GM18858 (cell line): ENCODE measurements at regions not wholly inside any gene's neighbourhood (a gene's known extent, or its start where the extent isn't known, plus 50 kb on each side); places are given as distances from the start of the nearest gene placed in this dataset.
"Not testable (repeated sequence)": the region's sequence is repeated elsewhere in the genome, so short reads cannot be mapped to it uniquely, and the experiment has no call there.

Experiments
- ATAC-seq: cut with Tn5 transposase; IDR thresholded peaks from one replicate; pipeline ENCODE4 v1.9.1; 2021; ENCODE audit not compliant: unreplicated experiment

DNA sequence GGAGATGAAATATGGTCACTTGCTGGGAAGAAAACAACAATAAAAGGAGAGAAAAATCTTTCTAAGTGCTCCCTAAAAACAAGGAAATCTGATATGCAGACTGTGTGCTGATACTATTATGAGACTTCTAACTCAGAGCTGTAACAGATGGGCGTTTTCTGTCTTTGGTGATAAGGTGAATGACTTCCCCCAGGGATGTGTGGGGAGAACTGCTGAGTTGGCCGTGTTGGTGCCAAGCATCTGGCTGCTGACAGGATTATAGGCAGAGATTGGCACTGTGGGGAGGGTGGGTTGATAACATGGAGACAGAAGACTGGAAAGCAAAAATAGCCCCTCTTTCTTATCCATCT lies 438.5 kb upstream of the PLXNA2 start:
- ATAC-seq: no peak

DNA sequence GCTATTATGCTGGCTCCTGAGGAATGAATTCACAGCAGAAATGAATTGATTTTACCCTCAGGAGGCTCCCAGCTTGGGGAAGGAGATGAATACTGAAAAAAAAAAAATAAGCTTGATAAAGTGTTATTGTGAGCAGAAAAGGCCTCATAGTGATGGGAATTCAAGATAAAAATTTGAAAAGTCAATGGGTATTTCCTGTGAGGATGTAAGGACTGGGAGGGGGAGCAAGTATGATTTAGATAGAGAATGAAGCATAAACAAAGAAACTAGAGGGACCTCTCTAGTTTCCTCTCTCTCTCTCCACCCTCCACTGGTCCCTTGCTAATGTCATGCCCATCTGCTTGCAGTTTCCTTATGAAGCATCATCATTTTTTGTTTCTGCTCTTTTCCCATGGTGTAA lies 439.0 kb upstream of the PLXNA2 start:
- ATAC-seq: no peak

DNA sequence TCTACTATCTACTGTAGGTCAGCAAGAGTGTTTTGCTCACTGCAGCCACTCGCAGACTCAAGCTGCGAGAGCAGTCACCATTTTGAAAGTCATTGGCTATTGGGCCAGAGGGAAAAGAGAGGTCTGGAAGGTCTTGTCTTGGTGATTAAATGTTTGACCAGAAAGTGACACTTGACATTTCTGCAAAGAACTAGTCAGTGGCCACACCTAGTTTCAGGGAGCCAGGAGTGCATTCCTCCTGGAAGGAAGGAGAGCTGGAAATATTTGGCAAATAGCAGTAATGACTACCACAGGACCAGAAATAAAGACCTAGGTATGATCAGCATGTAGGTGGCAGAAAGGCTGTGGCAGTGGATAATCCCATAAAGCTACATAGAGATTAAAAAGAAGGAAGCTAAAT lies 440.0 kb upstream of the PLXNA2 start:
- ATAC-seq: no peak

DNA sequence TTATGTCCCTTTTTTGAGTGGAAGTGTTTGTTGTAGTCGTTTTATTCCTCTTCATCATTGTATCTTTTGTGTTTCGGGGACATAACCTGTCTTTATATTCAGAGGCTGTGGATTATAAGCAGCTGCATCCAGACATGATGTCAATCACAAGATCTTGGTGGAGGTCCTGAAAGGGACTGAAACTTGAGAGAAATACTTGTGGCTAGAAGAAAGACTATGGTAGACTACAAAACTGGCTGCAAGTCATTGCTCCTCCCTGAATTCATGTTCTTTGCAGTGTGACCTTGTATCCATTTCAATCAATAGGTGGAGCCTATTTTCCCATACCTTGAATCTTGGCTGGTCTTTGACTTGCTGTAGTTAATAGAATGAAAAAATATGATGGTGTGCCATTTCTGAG lies 442.4 kb upstream of the PLXNA2 start:
- no peak for ATAC-seq

DNA sequence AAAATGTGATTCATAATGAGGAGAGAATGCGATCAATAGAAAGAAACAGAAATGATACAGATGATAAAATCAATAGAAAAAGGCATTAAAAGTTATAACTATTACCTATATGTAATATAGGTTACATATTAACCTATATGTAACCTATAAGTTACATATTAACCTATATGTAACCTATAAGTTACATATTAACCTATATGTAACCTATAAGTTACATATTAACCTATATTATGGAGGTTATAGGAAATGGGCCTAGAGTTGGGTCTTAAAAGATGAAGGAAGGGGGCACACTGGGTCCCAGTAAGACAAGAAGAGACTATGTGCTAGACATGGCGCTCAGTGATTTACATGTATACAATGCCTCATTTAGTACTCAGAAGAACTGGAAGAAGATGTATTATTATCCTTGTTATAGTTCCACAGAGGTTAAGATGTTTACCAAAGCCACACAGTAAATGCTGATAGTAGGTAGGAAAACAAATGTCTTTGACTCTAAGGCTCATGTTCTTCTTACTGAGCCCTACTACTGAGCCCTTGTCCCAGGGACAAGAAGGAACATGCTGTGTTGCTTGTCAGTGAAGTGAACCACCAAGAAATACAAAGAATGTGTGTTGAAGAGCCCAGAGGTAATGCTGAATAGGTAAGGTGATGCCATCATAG lies 444.6 kb upstream of the PLXNA2 start:
- ATAC-seq: no peak

DNA sequence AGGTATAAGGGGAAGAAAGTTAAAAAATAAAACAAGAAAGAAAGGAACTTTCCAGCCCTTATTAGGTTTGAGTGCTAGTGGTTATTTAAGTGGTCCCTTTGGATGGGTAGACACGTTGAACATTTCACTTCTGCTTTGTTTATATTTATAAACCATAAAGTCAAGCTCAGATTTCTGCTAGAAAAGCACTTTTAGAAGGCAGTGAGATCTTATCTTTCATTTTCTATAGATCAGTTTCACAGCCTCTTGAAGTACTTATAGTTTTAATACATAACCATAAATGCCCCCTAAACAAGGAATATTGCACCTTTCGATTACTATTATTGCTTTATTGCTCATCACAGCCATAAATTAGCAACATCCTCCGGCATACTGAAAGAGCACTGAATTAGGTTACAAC lies 446.8 kb upstream of the PLXNA2 start:
- ATAC-seq: no peak

DNA sequence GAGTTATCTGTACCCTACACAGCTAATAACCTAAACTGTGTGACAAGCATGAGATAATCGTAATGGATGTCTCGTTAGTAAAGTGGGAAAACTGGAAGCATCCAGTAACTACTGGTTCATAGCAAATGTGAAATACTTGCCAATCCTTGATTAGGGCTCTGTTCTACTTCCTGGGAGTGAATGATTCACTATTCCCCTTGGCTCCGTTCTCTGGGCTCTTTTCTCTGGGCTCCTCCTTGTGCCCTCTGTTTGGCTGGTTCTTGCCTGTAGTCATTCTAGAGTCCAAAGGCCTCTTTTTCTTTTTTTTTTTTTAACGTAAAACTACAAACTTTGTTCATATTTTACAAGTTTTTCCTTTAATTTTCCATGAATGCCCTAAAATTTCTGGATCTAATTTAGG lies 465.8 kb upstream of the PLXNA2 start:
- ATAC-seq: no peak

DNA sequence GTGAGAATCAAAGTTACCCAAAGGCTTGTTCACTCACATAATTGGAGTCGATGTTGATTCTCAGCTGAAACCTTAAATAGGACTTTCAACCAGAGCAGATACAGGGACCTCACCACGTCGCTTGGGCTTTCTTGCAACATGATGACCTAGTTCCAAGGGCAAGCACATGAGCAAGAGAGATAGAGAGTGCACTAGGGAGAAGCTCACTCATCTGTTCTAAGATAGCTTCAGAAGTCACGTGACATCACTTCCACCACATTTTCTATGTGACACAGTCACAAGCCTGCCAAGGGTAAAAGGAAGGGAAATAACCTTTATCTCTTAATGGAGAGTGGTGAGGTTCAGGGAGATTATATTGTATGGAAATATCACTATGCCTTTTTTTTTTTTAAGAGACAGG lies 470.1 kb upstream of the PLXNA2 start:
- ATAC-seq: no peak

DNA sequence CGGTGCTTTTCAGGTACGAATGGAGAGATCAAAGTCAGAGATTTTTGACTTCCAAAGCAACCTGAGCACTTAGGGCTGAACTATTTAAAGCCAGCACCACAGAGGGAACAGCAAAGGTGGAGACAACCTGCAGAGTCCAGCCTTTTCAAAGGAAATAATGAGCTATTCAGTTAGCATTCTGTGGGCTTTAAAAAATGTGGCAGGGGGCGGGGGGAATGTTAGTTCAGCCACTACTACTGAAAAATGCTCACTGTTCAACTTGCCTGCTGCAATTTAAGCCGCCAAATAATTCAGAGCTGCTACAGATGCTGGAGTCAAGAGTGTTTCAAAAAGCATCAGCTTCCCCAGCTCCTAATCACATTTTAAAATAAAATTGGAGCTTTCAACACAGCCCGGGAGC lies 473.3 kb upstream of the PLXNA2 start:
- ATAC-seq: no peak

DNA sequence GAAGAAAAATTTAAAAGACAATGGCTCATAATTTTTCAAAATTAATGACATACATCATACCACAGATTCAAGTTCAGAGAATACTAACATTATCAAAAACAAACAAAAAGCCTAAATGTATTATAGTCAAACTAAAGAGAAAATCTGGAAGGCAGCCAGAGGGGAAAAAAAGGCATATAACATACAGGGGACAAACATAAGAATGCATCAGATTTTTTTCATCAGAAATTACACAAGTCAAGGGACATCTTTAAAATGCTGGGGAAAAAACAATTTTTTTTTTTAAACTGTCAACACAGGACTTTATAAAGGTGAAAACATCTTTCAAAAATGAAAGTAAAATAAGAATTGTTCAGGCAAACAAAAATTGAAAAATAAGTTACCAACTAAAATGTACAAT lies 478.4 kb upstream of the PLXNA2 start:
- ATAC-seq: no peak

DNA sequence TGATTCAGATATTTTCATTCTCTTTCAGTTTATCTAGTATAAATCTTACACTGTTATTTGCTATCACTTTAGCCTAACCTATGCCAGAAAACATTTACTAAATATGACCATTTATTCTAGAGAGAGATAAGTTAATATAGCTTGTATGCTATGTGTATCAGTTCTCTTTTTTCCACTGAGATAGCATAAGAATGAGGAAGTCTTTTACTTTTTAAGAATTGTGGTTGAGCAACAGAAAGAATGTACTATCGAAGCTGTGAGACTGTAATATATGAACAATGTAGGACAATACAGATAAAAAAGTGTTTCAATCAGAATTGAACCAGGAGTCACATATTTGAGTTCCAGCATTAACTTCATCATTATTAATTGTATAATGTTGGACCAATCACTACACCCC lies 479.9 kb upstream of the PLXNA2 start:
- ATAC-seq: no peak

DNA sequence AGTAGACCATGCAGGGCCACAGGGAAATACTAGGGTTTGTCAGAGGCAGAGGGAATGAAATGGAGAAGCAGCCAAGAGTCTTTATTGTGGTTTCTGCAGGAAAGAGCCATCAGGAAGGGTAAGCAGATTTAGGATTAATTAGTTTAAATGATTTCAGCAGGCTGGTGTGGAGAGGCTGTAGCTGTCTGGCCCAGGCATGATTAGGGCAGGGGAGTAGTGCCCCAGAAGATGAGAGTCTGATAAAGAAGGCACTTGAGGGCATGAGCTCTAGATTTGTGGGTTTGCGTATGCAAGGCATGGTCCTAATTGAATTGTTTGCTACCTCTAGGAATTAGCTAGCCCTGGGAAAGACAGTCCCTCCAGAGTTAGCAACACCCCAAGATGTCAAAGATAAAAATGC lies 484.6 kb upstream of the PLXNA2 start:
- no peak for ATAC-seq

DNA sequence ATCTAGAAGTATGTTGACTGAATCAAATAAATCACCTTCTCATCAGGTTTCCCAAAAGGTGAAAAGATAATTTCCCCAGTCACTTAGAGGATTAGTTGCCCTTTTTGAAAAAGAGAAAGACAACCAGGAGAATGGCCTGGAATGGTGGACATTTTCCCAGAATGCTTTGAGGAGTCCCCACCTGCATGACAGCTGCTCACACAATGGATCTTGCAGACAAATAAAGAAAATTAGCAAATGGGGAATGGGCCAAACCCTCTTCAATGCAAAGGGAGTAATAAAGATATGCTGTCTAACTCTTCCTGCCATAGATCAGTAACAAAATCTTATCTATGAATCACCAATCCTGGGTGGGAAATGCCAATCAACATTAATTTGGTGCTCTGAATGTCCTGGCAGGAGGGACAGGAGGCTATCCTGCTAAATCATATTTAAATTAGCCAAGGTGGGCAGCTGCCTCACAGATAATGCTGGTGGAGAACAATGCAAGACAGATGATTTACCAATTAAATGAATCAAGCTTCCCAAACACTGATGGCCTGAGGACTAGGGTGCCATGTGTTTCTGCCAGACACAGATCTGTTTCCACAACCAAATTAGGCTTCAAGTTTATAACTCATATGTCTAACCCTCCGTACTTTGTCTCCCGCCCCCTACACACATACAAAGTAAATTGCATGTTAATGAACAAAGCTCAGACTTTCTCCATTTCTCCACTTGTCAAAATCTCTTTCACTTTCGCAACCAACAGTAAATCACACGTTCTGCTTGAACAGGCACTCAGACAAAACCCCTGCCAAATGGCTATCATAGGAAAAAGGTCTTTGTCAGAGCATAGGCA lies 488.0 kb upstream of the PLXNA2 start:
- peak; percentile 82 for ATAC-seq

DNA sequence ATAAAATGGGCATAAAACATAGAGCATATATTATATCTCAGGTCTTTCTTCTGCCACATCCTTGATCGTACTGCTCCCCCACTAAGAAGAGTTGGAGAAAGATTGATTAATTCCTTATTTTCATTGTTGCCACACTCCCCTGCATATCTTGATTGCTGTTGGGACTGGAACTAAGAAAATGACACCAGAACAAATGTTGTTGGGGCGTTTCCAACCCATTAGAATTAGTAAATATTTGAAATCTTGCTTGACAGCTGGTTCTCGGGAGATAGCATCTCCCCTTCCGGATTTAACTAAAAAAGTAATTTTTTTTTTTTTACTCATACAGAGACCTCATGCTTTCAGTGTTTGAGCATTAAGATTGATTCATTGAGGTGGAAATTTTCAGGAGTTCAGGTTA lies 493.0 kb upstream of the PLXNA2 start:
- no peak for ATAC-seq

DNA sequence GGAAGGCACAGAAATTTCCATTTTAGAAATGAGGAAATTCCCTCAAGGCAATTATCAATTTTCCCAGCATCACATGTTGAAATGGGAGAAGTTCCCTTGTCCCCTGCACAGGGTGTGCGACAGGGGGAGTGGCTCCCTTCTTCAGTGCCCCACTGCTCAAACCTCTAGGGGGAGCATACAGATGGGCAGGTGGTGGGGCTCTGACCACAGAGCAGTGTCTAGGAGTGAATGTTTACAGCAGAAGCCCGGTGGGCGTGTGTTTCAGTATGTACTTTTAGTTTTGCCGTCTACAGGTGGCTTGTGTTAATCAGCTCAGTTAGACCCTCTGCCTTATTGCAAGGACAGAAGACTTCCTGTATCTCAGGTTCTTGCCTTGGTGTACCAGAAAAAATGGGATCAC lies 493.7 kb upstream of the PLXNA2 start:
- peak; percentile 73 for ATAC-seq

DNA sequence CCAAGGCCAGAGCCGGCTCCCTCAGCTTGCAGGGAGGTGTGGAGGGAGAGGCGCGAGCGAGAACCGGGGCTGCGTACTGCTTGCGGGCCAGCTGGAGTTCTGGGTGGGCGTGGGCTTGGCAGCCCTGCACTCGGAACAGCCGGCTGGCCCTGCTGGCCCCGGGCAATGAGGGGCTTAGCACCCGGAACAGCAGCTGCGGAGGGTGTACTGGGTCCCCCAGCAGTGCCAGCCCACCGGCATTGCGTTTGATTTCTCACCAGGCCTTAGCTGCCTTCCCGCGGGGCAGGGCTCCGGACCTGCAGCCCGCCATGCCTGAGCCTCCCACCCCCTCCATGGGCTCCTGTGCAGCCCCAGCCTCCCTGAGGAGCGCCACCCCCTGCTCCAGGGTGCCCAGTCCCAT lies 495.5 kb upstream of the PLXNA2 start:
- not testable (repeated sequence) for ATAC-seq

DNA sequence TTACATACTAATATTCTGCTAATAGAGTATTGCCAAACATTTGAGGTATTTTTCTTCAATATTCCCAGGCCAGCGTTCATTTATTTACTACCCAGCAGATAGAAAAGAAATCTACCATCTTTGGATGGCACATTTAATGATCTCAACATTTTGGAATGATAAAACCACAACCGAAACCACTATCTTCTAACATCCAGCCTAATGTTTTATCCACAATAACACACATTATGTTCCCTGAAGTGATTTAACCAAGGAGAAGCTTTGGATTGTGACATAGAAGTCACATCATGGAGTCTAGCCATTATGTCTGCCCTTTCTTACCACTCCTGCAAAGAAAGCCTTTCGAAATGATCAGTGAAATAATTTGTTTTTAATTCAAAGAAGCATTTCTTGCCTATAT lies 497.1 kb upstream of the PLXNA2 start:
- ATAC-seq: no peak

DNA sequence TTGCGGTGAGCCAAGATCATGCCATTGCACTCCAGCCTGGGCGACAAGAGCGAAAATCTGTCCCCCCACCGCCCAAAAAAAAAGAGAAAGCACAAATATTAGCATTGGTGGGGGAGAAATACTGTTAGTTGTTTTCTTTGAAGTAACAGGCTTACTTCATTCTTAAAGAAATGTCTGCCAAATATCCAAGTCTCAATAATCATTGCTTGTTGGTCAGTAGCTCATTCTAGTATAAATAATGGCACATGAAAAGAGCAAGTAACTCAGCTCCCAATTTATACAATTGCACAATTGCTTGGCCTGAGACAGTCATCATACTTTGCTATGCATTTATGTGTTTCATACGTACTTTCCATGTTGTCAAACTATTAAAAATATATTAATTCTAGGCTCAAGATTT lies 499.2 kb upstream of the PLXNA2 start:
- no peak for ATAC-seq

DNA sequence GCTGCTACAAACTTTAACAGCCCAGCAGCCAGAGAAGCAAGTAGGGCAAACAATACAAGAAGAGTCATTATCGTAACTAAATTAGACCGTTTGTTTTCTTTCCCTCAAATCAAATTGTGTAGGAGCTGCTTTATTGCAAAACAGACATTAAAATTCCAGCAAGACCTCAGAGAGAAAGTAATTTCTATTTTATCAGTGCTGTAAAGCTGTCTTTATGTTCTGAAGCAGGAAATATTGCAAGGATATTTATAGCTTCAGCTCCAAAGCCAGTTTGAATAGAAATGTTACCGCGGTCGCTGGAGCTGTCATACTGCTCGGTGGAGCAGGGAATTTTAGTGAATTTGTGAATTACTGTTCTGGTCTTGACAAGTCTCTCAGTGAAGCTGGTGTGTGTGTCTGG lies 503.8 kb upstream of the PLXNA2 start:
- no peak for ATAC-seq

DNA sequence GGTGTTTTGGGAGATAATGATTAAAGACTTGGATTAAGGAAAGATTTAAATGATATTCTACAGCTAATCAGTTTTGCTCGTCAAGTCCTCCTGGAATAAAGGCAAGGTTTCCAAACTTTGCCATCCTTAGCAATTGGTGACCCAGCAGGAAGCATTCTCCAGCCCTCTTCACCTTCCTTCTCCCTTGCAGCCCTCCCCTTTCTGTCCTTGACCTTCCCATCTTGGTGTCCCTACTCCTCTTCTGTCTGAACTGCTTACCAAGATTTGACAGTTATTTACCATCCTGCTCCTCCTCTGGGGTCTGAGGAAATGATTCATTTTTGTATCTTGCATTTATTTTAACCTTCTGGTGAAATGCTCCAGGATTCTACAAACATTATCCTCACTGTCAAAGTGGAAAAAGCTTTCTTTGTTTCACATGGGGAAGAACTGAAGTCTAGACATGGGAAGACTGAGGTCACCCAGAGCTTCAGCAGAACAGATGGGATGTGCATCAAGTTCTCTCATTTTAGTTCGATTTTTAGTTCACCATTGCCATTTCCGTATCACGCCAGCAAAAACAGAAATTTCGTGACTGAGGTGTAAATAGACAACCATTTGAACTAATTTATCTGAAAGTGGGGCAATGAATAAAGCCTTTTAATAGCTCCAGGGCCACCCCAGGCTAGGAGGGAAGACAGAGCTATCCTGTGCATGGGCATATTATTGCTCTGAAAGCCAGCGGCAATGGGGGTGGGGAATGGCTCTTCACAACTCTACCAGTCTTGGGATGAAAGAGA lies 504.4 kb upstream of the PLXNA2 start:
- ATAC-seq: no peak

DNA sequence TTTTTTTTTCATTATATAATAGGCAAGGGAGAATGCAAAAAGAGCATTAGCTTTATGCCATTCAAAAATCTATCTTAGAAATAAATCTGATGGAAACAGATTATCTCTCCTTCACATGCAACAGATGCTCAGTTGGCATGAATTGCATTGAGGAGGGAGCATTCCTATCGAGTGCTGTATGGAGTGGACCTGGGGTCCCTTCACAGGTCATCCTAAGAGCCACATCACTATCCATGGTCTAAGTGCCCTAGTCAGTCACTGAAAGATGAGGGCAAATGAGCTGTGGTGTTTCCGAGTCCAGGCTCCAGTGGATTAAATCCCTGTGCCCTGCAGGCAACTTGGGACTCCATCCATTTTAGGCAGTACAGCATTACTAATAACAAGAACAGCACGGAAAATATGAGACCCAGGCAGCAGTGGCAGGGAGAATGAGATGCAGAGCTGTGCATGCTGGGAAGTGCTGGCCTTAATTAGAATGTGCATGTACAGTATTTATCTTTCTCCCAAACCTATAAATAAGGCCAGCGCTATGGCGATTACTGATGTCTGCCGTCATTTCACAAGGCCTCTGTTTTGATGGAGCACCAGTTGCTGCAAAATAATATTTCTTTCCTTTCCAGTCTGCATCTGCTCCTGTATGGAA lies 512.3 kb upstream of the PLXNA2 start:
- no peak for ATAC-seq

DNA sequence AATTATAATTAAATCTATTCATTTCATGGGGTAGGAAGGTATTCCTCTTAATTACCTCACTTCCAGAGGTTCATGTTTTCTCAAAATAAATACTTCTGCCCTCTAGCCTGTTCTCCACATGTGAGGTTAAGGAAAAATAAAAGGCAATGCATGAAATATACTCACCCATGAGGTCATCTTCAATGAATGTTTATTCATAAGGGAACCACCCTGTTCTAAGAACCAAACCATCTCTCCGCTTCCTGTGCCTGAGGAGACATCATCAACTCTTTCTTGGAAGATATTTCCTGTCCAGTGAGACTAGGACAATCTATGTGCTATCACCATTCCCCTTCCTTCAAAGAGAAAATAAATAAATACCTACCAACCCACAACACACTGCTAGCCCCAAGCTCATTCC lies 513.7 kb upstream of the PLXNA2 start:
- ATAC-seq: no peak
